Testis (tissue), 2 donors: ENCODE measurements at regions not wholly inside any gene's neighbourhood (a gene's known extent, or its start where the extent isn't known, plus 50 kb on each side); places are given as distances from the start of the nearest gene placed in this dataset.

Experiments used
- DNase-seq: peaks from one replicate; pipeline ENCODE4 v3.0.0-alpha.2; 2019
- H3K27ac ChIP-seq, 2 donors: fragments of 200-600 bp; sonication (generic); one replicate each; pipeline ENCODE4 v1.5.1; 2019
- H3K27me3 ChIP-seq: fragments of 200-600 bp; sonication (generic); one replicate; pipeline ENCODE4 v1.5.1; 2019
- H3K36me3 ChIP-seq: fragments of 200-600 bp; sonication (generic); one replicate; pipeline ENCODE4 v1.5.1; 2017; ENCODE audit warnings: low read depth; ENCODE audit errors: missing control alignments
- H3K4me1 ChIP-seq: fragments of 200-600 bp; sonication (generic); one replicate; pipeline ENCODE4 v1.5.1; 2019
- H3K4me3 ChIP-seq, 2 donors: fragments of 200-600 bp; sonication (generic); one replicate each; pipeline ENCODE4 v1.5.1; 2017 to 2019
- H3K9me3 ChIP-seq: fragments of 200-600 bp; sonication (generic); one replicate; pipeline ENCODE4 v1.5.1; 2017
- POLR2A ChIP-seq: fragments of 450-650 bp; IDR thresholded peaks from one replicate; pipeline ENCODE4 v1.6.1; 2017; ENCODE audit warnings: antibody characterized with exemption, mild to moderate bottlenecking, moderate library complexity
- WGBS, 2 donors: methylation state at CpG; one replicate each; pipeline ENCODE4 v1.1.5; 2018; 5-methylcytosine and 5-hydroxymethylcytosine counted together
- intact Hi-C: fragments of 100-400 bp; cut with DNase I; formaldehyde crosslinking; loops from one replicate; pipeline ENCODE4 v1.15.1; 2023; ENCODE audit warnings: low total_unique reads
- TF ChIP-seq, protein P1 (sequence below), 3 experiments: fragments of 450-650 bp in 2 of 3; fragments of 200-600 bp in 1 of 3; sonication (generic) in 1 of 3; IDR thresholded peaks; one replicate each; pipeline ENCODE4 v1.5.1; 2016 to 2019; ENCODE audit warnings: antibody characterized with exemption in 3 of 3, mild to moderate bottlenecking in 2 of 3, moderate library complexity in 1 of 3

DNA sequence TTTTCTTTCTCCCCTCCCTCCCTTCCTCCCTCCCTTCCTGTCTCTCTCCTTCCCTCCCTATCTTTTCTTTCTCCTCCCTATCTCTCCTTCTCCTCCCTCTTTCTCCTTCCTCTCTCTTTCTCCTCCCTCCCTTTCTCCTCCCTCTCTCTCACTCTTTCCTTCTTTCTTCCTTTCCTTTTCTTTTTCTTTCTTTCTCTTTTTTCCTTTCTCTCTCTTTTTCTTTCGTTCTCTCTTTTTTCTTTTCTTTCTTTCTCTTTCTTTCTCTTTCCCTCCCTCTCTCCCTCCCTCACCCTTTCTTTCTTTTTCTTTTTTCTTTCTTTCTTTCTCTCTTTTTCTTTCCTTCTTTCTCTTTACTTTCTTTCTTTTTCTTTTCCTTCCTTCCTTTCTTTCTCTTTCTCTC, 169.7 kb upstream of the LINC00305 start:
- H3K27me3 ChIP-seq: no peaks in the 10 kb centered on the region
- WGBS, 2 donors: 89 to 95% methylated on average over 1 of the region's 1 CpG
- H3K36me3 ChIP-seq: no peaks in the 10 kb centered on the region
- no peak overlapping the region for H3K27ac ChIP-seq
- H3K4me3 ChIP-seq: no peak overlapping the region
- no peak for TF ChIP-seq POLR2A
- TF ChIP-seq, protein P1, sequence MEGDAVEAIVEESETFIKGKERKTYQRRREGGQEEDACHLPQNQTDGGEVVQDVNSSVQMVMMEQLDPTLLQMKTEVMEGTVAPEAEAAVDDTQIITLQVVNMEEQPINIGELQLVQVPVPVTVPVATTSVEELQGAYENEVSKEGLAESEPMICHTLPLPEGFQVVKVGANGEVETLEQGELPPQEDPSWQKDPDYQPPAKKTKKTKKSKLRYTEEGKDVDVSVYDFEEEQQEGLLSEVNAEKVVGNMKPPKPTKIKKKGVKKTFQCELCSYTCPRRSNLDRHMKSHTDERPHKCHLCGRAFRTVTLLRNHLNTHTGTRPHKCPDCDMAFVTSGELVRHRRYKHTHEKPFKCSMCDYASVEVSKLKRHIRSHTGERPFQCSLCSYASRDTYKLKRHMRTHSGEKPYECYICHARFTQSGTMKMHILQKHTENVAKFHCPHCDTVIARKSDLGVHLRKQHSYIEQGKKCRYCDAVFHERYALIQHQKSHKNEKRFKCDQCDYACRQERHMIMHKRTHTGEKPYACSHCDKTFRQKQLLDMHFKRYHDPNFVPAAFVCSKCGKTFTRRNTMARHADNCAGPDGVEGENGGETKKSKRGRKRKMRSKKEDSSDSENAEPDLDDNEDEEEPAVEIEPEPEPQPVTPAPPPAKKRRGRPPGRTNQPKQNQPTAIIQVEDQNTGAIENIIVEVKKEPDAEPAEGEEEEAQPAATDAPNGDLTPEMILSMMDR (IDR thresholded peaks at IDR 0.05): no peak
- no peaks in the 10 kb centered on the region for H3K4me1 ChIP-seq
- no peaks in the 10 kb centered on the region for H3K9me3 ChIP-seq
- no peak for DNase-seq
- intact Hi-C loops: no loop called here

DNA sequence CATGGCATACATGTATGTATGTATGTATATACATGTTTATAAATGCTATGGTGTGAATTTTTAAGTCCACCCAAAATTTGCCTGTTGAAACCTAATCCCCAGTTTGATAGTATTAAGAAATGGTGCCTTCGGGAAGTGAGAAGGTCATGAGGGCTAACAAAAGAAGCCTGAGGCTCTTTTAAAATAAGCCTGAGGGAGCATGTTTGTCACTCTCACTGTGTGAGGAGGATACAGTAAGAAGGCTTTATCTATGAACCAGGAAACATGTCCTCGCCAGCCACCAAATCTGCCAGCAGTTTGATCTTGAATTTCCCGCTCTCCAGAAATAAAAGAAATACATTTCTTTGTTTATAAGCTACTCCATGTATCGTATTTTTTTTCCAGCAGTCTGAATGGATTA, 163.0 kb upstream of the LINC00305 start:
- Histone ChIP-seq H3K27ac (no peak overlapping the region), H3K4me3 (no peak overlapping the region), H3K27me3 (no peaks in the 10 kb centered on the region), H3K4me1 (no peaks in the 10 kb centered on the region), H3K9me3 (no peaks in the 10 kb centered on the region), H3K36me3 (no peaks in the 10 kb centered on the region)
- no peak for DNase-seq
- no peak for TF ChIP-seq POLR2A
- TF ChIP-seq, protein P1 (IDR thresholded peaks at IDR 0.05): no peak
- intact Hi-C loops: no loop called here
- WGBS, 2 donors: 86 to 92% methylated on average over 4 of the region's 4 CpGs

DNA sequence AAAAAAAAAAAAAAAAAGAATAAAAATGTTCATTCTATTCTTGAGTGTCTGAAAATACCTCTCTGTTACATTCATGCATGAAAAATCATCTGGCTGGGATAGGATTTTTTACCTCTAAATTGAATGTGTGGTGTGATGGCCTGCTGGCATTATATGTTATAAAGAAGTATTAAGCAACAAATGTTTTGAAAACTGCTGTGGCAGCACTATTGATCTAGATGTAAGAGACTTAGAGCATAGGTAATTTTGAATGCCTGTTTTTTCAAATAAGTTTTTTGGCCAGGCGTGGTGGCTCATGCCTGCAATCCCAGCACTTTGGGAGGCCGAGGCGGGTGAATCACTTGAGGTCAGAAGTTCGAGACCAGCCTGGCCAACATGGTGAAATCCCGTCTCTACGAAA, 147.0 kb upstream of the LINC00305 start:
- Histone ChIP-seq H3K27ac (no peak overlapping the region), H3K4me3 (no peak overlapping the region), H3K4me1 (no peaks in the 10 kb centered on the region), H3K9me3 (no peaks in the 10 kb centered on the region), H3K27me3 (no peaks in the 10 kb centered on the region), H3K36me3 (no peaks in the 10 kb centered on the region)
- TF ChIP-seq, protein P1 (IDR thresholded peaks at IDR 0.05): no peak
- no peak for TF ChIP-seq POLR2A
- no peak for DNase-seq
- intact Hi-C loops: no loop called here
- 87% methylated on average over 6 of the region's 6 CpGs for WGBS, 2 donors

DNA sequence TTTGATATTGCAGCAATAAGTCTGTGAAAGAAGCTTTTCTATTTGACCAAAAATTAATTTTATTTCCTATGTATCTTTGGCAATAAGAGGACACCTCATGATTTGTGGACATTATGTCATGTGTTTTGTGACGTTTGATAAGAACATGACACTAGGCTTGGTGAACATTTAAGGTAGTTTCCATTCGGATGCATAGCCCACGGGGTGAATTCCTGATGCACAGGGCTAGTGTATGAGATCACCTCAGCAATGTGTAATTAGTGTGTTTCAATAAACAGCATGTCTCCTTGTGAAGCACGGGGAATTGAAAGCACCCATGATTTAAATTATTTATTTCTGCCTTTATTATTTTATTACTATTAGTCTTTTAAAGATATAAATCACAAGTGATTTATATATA, 146.1 kb upstream of the LINC00305 start:
- Histone ChIP-seq H3K36me3 (no peaks in the 10 kb centered on the region), H3K27me3 (no peaks in the 10 kb centered on the region), H3K4me1 (no peaks in the 10 kb centered on the region), H3K9me3 (no peaks in the 10 kb centered on the region), H3K4me3 (no peak overlapping the region), H3K27ac (no peak overlapping the region)
- TF ChIP-seq POLR2A: no peak
- TF ChIP-seq, protein P1 (IDR thresholded peaks at IDR 0.05): no peak
- WGBS, 2 donors: 78 to 84% methylated on average over 4 of the region's 4 CpGs
- intact Hi-C loops: no loop called here
- DNase-seq: no peak

DNA sequence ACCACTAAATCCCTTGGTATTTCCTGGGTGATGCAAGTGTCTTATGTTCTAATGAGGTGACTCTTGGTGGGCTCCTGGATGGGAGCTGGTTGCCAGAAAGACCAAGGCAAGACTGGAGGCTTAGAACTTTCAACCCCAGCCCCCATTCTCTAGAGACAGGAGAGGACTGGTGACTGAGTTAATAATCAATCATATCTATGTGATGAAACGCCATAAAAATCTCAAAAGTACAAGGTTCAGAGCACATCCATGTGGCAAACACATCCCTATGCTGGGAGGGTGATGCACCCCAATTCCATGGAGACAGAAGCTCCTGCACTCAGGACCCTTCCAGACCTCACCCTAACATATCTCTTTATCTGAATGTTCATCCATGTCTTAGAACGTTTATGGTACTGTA, 139.5 kb upstream of the LINC00305 start:
- H3K4me1 ChIP-seq: no peaks in the 10 kb centered on the region
- H3K27me3 ChIP-seq: no peaks in the 10 kb centered on the region
- TF ChIP-seq POLR2A: no peak
- TF ChIP-seq, protein P1 (IDR thresholded peaks at IDR 0.05): no peak
- intact Hi-C loops: no loop called here
- H3K36me3 ChIP-seq: no peaks in the 10 kb centered on the region
- no peak overlapping the region for H3K4me3 ChIP-seq
- WGBS, 2 donors: 81 to 88% methylated on average over 2 of the region's 2 CpGs
- H3K27ac ChIP-seq: no peak overlapping the region
- H3K9me3 ChIP-seq: no peaks in the 10 kb centered on the region
- no peak for DNase-seq
